HG02943 (cell line): ENCODE measurements at regions not wholly inside any gene's neighbourhood (a gene's known extent, or its start where the extent isn't known, plus 50 kb on each side); places are given as distances from the start of the nearest gene placed in this dataset.

Experiments
- ATAC-seq: cut with Tn5 transposase; IDR thresholded peaks from one replicate; pipeline ENCODE4 v1.9.1; 2021; ENCODE audit warnings: mild to moderate bottlenecking, low read depth, moderate library complexity; ENCODE audit not compliant: unreplicated experiment

- no peak for ATAC-seq
These were observed 240.5 kb upstream of the MYT1L start for GRCh38 chr2:2571301-2572150.

- no peak for ATAC-seq
These were observed 239.8 kb upstream of the MYT1L start for GRCh38 chr2:2570871-2571270.

DNA sequence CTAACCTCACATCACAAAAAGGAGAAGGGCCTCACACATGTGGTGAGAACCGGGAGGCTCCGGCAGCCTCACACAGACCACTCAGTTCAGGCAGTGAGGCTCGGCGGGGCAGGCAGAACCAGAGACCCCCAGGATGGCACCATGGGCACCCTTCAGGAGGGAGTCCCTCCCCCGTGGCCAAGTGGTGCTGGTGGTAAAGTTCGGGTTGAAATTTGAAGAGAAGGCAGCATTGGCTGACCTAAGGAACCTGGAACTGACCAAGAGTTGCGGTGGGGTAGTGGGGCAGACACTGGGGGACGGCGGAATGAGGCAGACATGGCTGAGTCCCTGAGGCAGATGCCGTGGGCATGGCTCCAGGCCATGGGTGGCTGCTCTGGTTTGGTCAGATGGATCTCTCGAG, 239.3 kb upstream of the MYT1L start:
- ATAC-seq = no peak

DNA sequence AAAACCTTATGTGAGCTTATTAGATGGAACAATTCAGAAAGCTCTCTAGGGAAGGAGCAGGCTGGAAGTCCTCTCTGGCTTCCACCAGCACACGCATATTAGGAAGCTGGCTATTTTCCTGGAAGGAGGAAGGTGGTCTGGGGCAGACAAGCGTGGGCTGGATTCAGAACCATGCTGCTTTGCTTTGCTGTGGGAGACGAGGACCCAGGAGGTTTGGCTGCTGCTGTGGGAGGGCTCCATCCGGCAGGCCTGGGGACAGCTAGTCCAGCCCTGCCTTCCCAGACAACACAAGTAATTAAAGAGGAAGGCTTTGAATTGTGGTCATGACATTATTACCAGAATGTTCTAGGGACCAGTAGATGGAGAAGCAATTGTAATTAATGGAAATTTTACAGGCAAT, 238.8 kb upstream of the MYT1L start:
- ATAC-seq = no peak

GRCh38 chr2:2569306-2569705, 238.2 kb upstream of the MYT1L start:
- ATAC-seq = no peak

- no peak for ATAC-seq
These were observed 237.3 kb upstream of the MYT1L start for GRCh38 chr2:2568411-2568810.

DNA sequence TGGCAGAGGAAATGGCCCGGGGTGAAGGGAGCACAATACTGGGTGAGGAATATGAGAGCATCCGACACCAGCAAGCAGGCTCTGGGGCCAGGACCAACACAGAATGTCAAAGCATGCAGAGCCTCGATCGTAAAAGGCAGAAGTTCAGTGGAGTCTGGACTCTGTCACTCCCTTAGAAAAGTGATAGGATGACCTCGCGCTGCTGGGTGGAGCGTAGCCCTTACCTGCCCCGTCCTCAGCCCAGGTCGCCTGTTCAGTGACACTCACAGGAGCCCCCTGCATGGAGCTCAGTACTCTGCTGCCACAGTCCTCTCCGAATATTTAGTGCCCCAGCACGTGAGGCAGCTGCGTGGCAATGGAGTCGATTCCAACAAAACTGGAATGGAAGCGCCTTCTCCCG, 236.7 kb upstream of the MYT1L start:
- ATAC-seq = no peak

- ATAC-seq = no peak
These were observed 235.6 kb upstream of the MYT1L start for GRCh38 chr2:2566396-2567323.

- ATAC-seq = no peak
These were observed 234.6 kb upstream of the MYT1L start for GRCh38 chr2:2565671-2566070.

DNA sequence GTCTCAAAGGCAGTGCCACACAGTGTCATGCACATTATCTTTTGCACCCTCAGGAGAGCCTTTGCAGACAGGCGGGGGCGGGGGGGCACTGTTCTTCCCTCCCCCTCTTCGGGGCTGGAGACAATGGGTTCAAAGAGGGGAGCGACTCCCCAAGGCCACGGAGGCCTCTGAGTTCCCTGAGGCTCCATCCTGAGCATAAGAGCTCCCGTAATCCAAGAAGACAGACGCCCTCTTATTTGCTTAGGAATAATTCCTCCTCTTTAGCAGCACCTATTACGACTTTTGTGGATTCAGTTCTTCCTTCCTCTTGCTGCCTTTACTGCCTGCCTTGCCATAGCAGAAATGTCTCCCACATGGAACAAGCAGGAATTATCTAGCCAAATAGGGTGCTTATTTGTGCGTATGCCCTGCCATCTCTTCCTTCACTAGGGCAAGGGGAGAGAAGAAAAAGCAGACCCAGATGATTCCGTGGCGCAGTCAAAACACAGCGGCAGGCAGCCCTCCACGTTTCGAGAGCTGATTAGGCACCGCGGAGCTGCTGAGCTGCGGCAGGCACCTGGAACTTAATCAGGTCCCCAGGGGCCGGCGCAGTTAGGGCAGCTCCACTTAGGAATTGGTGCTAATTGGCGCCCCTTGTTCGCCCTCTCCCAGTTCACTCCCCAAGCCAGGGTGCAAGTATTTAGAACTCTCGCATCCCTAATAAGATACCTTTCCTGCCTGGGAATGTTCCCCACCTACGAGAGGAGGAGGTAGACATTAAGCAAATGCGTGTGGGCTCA, 233.4 kb upstream of the MYT1L start:
- no peak for ATAC-seq

DNA sequence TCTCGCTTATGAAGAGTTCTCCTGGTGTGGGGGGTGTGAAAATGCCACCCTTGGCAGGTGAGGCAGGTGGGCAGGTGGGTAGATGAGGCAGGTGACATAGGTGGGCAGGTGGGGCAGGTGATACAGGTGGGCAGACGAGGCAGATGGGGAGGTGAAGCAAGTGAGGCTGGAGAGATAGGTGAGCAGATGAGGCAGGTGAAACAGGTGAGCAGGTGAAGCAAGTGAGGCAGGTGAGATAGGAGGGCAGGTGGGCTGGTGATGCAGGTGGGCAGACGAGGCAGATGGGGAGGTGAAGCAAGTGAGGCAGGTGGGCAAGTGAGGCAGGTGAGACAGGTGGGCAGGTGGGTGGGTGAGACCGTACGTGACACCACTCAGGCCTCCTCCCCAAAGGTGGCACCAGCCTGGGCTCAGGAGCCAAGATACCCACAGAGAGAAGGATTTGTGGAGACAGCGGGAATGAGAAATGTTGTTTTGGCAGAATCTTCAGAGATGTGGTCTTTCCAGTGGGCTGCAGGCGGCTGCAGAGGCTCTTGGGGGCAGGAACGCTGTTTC, 232.3 kb upstream of the MYT1L start:
- ATAC-seq = no peak

GRCh38 chr2:2562867-2563266, 231.8 kb upstream of the MYT1L start:
- no peak for ATAC-seq

DNA sequence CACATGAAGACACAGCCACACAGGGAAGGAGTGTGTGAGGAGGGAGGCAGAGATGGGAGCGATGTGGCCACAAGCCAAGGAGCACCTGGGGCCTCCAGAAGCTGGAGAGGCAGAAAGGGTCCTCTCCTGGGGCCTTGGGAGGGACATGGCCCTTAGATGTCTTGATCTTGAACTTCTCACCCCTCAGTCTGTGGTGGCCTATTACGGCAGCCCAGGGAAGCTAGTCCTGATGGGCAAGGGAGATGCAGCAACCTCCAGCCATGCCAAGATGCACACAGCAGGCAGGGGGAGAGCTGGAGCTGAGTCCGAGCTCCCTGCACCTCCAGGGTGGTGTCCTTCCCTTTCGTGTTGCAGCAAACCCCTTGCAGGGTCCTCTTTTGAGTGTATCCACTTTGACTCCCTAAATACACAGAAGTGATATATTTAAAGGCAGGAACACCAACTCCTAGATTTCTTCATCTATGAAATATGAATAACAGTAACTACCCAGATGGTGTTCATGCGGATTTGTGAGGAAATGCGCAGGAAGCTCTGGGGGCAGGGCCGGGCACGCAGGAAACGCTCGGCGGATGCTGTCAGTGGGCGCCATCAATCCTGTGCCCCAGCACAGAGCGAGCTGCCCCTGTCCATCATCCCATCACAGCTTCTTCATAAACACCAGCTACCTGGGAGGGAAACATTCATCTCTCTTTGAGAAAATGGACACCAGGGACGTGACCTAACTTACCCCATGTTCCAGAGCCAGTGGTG, 230.4 kb upstream of the MYT1L start:
- no peak for ATAC-seq

GRCh38 chr2:2560374-2561015, 229.4 kb upstream of the MYT1L start:
- ATAC-seq = no peak

GRCh38 chr2:2558476-2558875, 227.4 kb upstream of the MYT1L start:
- no peak for ATAC-seq

GRCh38 chr2:2557475-2557874, 226.4 kb upstream of the MYT1L start:
- no peak for ATAC-seq

GRCh38 chr2:2550856-2551255, 219.8 kb upstream of the MYT1L start:
- ATAC-seq = no peak

DNA sequence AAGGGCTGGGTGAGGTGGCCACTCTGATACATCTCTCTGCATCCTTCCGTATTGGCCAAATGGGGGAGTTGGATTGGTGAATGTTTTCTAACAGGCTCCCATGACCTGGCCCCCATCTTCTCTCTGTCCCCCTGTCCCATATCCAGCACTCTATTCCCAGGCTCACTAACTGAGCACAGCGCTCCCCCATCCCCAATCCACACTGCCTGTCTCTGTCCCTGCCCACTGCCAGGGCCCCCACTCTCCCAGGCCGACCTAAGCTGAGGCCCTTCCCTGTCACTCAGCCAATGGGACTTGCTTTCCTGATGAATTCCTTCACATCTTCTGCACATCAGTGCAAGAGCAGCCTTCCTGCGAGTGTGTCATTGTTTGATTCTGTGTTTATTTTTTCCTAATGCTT, 216.8 kb upstream of the MYT1L start:
- ATAC-seq = no peak

GRCh38 chr2:2547451-2547850, 216.4 kb upstream of the MYT1L start:
- ATAC-seq = no peak
